BLaER1 treated with 17β-estradiol and CSF1 and Interleukin-3, amounts not matched to agents 10 nM and 100 nM (cell line): ENCODE measurements at regions not wholly inside any gene's neighbourhood (a gene's known extent, or its start where the extent isn't known, plus 50 kb on each side); places are given as distances from the start of the nearest gene placed in this dataset.

Experiments used
- H3K27ac ChIP-seq, 11 experiments: shearing (Covaris generic); formaldehyde crosslinking; 2 replicates each; pipeline ENCODE4 v1.8.1; 2022
- H3K27me3 ChIP-seq, 11 experiments: shearing (Covaris generic); formaldehyde crosslinking; 2 replicates each; pipeline ENCODE4 v1.8.1; 2022
- H3K36me3 ChIP-seq, 11 experiments: shearing (Covaris generic); formaldehyde crosslinking; 2 replicates each; pipeline ENCODE4 v1.8.1; 2022
- H3K4me1 ChIP-seq, 10 experiments: shearing (Covaris generic); formaldehyde crosslinking; 2 replicates each; pipeline ENCODE4 v1.8.1; 2022
- H3K4me2 ChIP-seq, 11 experiments: shearing (Covaris generic); formaldehyde crosslinking; 2 replicates each; pipeline ENCODE4 v1.8.1; 2022
- H3K4me3 ChIP-seq, 10 experiments: shearing (Covaris generic); formaldehyde crosslinking; 2 replicates each; pipeline ENCODE4 v1.8.1; 2022
- H3K9ac ChIP-seq, 11 experiments: shearing (Covaris generic); formaldehyde crosslinking; 2 replicates each; pipeline ENCODE4 v1.8.1; 2022
- H3K9me3 ChIP-seq, 11 experiments: shearing (Covaris generic); formaldehyde crosslinking; replicated peaks in 1 of 11; 2 replicates each; pipeline ENCODE4 v1.8.1; 2022
- H4K20me1 ChIP-seq, 11 experiments: shearing (Covaris generic); formaldehyde crosslinking; 2 replicates each; pipeline ENCODE4 v1.8.1; 2022
- Cebpa-rat ChIP-seq, 11 experiments: shearing (Covaris generic); IDR thresholded peaks; 2 replicates each; pipeline ENCODE4 v1.8.1; 2022

DNA sequence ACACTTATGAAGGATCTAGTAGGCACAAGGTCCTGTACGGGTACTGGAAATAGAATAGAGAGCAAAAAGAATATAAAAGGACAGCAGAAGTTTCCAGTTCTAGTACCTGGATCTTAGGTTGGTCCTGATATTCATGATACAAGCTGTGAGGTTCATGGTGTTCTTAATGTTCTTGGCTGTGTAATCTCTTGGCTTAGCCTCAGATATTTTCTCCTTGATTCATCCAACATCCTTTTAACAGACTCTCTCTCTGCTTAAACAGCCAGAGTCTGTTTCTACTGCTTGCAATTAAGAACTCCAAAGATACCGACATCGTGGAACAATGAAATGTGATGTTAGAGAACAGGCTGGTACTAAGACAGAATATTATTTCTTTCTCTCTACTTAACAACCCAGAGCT, 49.9 kb downstream of the CNTN3 start:
- 0 out of 22 replicates have a peak, but pooled peaks cover 0 to 7% (median 0%) of the 10 kb centered on the region in 11 experiments for H3K9me3 ChIP-seq
- no peak for TF ChIP-seq Cebpa-rat (IDR thresholded peaks at IDR 0.05)
- no peak overlapping the region for H3K9ac ChIP-seq
- no peaks in the 10 kb centered on the region for H3K4me1 ChIP-seq
- H3K27ac ChIP-seq, result no peak overlapping the region
- H3K4me2 ChIP-seq, result no peak overlapping the region
- no peaks in the 10 kb centered on the region for H3K36me3 ChIP-seq
- H3K4me3 ChIP-seq, result no peak overlapping the region
- no peaks in the 10 kb centered on the region for H4K20me1 ChIP-seq
- H3K27me3 ChIP-seq, result no peaks in the 10 kb centered on the region

DNA sequence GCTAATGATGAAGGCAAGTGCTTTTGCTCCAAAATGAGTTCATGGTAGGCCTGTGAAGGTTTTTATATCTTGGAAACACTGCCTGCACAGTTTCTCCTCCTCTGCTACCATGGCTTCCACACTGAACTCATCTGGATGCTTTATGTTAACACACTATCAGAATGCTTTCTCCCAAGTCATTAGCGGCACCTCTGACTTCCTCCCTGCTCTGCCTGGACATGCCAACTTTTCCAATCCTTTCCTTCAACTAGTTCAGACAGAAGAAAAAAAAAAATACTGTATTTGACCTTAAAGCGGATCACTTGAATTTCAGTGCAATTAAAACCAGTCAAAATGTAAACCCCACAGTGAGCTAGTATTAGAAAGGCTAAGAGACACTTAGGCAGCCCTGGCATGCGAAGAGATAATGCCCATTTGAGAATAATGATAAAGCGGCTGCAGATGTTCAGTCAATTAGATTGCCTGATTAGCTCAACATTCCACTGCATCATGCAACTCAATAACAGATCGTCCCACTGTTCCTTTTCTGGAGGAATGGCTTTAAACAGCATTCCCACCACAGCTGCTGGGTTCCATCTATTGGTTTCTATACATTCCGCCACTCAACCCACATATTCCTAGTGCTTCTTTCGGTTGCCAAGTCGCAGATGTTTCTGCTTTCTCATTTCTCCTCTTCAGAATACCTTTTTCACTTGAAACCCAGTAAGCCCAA, 51.7 kb downstream of the CNTN3 start:
- H3K27me3 ChIP-seq, result no peaks in the 10 kb centered on the region
- H3K9me3 ChIP-seq, result 0 out of 22 replicates have a peak, but pooled peaks cover 0 to 7% (median 0%) of the 10 kb centered on the region in 11 experiments
- H3K4me3 ChIP-seq, result no peak overlapping the region
- H3K9ac ChIP-seq, result no peak overlapping the region
- H3K4me2 ChIP-seq, result no peak overlapping the region
- no peak for TF ChIP-seq Cebpa-rat (IDR thresholded peaks at IDR 0.05)
- no peaks in the 10 kb centered on the region for H3K4me1 ChIP-seq
- H3K36me3 ChIP-seq, result no peaks in the 10 kb centered on the region
- H4K20me1 ChIP-seq, result no peaks in the 10 kb centered on the region
- H3K27ac ChIP-seq, result no peak overlapping the region

DNA sequence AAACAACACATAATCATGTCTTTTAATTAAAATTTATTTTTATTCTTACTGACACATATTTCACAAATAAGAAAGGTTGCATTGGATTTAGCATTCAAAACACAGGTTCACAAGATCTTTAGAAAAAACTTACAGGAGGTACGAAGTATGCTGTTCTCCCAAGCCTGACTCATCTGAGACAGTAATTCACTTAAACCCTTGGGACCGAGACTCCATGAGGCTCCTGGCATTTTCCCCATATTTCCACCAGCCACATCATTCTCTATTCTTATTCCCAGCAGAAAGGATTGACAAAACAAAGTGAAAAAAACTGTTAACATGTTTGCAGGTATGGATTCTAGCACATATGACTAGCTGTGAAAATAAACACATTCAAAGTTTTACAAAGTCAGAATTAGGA, 52.6 kb downstream of the CNTN3 start:
- H3K27me3 ChIP-seq, result no peaks in the 10 kb centered on the region
- H3K4me1 ChIP-seq, result no peaks in the 10 kb centered on the region
- TF ChIP-seq Cebpa-rat (IDR thresholded peaks at IDR 0.05), result no peak
- H3K27ac ChIP-seq, result no peak overlapping the region
- no peaks in the 10 kb centered on the region for H4K20me1 ChIP-seq
- no peak overlapping the region for H3K4me2 ChIP-seq
- no peak overlapping the region for H3K4me3 ChIP-seq
- H3K36me3 ChIP-seq, result no peaks in the 10 kb centered on the region
- 0 out of 22 replicates have a peak, but pooled peaks cover 0 to 7% (median 0%) of the 10 kb centered on the region in 11 experiments for H3K9me3 ChIP-seq
- H3K9ac ChIP-seq, result no peak overlapping the region

DNA sequence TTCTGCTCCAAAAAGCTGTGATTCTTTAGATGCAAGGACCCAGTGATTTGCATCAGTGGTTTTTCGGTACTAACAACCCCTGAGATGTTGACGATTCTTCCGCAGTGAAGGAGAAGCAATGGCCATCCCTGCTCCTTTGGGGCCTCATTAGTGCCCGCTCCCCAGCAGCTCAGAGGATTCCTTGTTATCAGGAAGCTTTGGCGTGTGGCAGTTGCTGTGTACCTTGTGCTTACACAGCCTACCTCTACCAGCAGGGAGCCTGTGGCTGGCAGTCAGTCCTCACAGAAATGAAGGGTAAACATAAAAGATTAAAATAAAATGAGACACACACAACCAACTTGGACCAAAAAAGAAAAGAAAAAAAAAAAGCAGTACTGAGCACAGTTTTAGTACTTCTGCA, 55.2 kb downstream of the CNTN3 start:
- Histone ChIP-seq H4K20me1 (no peaks in the 10 kb centered on the region), H3K4me1 (no peaks in the 10 kb centered on the region), H3K36me3 (no peaks in the 10 kb centered on the region)

DNA sequence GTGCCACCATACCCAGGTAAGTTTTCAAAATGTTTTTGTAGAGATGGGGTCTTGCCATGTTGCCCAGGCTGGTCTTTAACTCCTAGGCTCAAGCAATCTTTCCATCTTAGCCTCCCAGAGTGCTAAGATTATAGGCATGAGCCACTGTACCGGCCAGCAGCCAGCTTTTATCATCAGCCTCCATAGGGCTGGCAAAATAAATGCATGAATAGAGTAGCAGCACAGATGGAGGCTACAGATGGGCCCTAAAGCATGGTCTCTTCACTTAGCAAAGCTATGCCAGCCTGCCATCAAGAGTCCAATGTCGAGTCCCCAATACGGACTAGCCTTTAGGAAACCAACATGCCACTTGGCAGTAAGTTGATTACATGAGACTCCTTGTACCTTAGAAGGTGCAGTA, 63.8 kb downstream of the CNTN3 start:
- H3K4me1 ChIP-seq, result no peaks in the 10 kb centered on the region
- H3K27ac ChIP-seq, result no peak overlapping the region
- no peaks in the 10 kb centered on the region; a peak in 1 of 22 replicates for H3K9me3 ChIP-seq
- H3K36me3 ChIP-seq, result no peaks in the 10 kb centered on the region
- TF ChIP-seq Cebpa-rat (IDR thresholded peaks at IDR 0.05), result no peak
- H3K9ac ChIP-seq, result no peak overlapping the region
- H3K4me3 ChIP-seq, result no peak overlapping the region
- no peaks in the 10 kb centered on the region for H4K20me1 ChIP-seq
- H3K4me2 ChIP-seq, result no peak overlapping the region
- no peaks in the 10 kb centered on the region for H3K27me3 ChIP-seq

More for the DNA sequence above, 55.2 kb downstream of the CNTN3 start:
- Histone ChIP-seq H3K9me3 (no peaks in the 10 kb centered on the region; a peak in 1 of 22 replicates), H3K9ac (no peak overlapping the region), H3K4me2 (no peak overlapping the region), H3K27me3 (no peaks in the 10 kb centered on the region), H3K4me3 (no peak overlapping the region), H3K27ac (no peak overlapping the region)
- no peak for TF ChIP-seq Cebpa-rat (IDR thresholded peaks at IDR 0.05)

DNA sequence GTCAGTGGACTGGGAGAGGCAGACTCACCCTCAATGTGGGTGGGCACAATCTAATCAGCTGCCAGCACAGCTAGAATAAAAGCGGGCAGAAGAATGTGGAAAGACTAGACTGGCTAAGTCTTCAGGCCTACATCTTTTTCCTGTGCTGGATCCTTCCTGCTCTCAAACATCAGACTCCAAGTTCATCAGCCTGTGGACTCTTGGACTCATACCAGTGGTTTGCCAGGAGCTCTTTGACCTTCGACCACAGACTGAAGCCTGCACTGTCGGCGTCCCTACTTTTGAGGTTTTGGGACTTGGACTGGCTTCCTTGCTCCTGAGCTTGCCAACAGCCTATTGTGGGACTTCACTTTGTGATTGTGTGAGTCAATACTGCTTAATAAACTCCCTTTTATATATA, 68.0 kb downstream of the CNTN3 start:
- Histone ChIP-seq H3K4me2 (no peak overlapping the region), H3K9me3 (no peaks in the 10 kb centered on the region), H3K36me3 (no peaks in the 10 kb centered on the region), H3K4me3 (no peak overlapping the region), H3K27ac (no peak overlapping the region), H4K20me1 (no peaks in the 10 kb centered on the region), H3K27me3 (no peaks in the 10 kb centered on the region), H3K4me1 (no peaks in the 10 kb centered on the region), H3K9ac (no peak overlapping the region)
- no peak for TF ChIP-seq Cebpa-rat (IDR thresholded peaks at IDR 0.05)

DNA sequence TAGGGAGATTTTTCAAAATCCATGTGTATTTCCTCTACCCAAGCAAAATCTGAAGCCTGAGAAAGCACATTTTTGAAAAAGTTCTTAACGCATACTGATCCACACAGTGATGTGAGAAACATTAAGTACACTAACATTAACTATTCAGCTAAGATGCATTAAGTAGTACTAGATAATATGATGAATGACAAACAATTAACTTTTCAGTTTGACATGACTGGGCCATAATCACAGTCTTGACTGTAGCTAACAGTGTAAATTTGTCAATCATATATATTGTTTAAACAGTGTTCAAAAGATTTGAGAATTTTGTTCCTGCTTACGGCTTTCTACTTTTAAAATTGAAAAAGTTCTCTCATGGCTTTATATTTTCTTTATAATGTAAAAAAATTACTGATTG, 72.0 kb downstream of the CNTN3 start:
- Histone ChIP-seq H3K36me3 (no peaks in the 10 kb centered on the region), H4K20me1 (no peaks in the 10 kb centered on the region), H3K4me1 (no peaks in the 10 kb centered on the region), H3K27me3 (no peaks in the 10 kb centered on the region), H3K4me3 (no peak overlapping the region), H3K9me3 (no peaks in the 10 kb centered on the region), H3K27ac (no peak overlapping the region), H3K4me2 (no peak overlapping the region), H3K9ac (no peak overlapping the region)
- no peak for TF ChIP-seq Cebpa-rat (IDR thresholded peaks at IDR 0.05)

DNA sequence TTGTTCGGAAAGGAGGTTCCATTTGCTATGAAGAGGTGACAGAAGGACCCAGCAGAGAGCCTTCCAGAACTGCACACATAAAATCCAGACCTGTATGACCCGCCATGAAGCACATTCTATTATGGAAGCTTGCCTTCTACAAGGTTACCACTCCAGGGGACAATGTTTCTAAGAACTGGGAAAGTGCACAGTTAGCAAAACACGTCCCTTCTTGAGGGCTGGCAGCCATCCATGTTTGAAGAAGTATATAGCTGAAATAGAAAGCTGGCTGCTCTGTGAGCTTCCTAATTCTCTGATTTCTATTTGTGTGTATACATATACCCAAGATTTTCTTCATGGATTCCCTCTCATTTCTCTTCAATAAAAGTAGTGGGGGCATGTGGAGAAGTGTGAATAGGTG, 74.6 kb downstream of the CNTN3 start:
- Histone ChIP-seq H3K4me3 (no peak overlapping the region), H3K36me3 (no peaks in the 10 kb centered on the region), H3K9me3 (no peaks in the 10 kb centered on the region), H3K4me1 (no peaks in the 10 kb centered on the region), H3K27ac (no peak overlapping the region), H3K9ac (no peak overlapping the region), H3K27me3 (no peaks in the 10 kb centered on the region), H3K4me2 (no peak overlapping the region), H4K20me1 (no peaks in the 10 kb centered on the region)
- TF ChIP-seq Cebpa-rat (IDR thresholded peaks at IDR 0.05), result no peak

DNA sequence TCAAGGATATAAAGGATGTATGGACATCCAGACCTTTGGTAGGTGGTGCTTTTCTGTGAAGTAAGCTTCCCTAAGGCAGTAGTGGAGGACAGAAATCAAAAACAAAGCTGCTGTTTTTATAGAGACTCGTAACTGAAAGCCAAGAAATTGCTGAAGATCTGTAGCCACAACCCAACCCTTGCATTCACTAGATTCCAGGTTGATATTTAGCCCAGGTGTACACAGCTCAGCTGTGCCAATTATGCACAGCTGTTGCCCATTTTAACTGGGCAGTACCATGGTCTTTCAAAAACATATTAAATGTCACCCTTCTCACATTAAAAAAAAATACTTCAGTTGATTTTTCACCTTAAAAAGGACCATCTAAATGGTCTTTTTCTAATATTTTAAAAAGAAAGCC, 75.8 kb downstream of the CNTN3 start:
- Histone ChIP-seq H3K9ac (no peak overlapping the region), H3K4me1 (no peaks in the 10 kb centered on the region), H3K27me3 (no peaks in the 10 kb centered on the region), H4K20me1 (no peaks in the 10 kb centered on the region), H3K36me3 (no peaks in the 10 kb centered on the region), H3K4me3 (no peak overlapping the region), H3K9me3 (no peaks in the 10 kb centered on the region), H3K4me2 (no peak overlapping the region), H3K27ac (no peak overlapping the region)
- no peak for TF ChIP-seq Cebpa-rat (IDR thresholded peaks at IDR 0.05)

DNA sequence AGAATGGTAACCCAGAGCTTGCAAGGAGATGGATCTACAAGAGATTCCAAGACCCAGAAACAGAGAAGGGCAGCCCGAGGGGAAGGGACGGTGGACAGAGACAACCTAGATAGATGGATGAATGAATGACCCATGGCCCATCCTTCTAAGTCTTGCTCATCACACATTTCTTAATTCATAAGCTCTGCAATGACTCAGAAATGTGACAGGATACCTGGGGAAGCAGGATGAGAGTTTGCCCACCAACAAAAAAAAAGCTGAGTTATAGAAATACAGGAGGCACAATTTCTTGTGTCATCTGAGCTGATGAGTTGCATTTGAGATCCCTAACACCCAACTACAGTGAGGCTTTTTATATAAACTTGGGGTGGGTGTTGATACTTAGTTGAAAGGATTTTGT, 76.6 kb downstream of the CNTN3 start:
- no peak overlapping the region for H3K9ac ChIP-seq

More for the DNA sequence above, 76.6 kb downstream of the CNTN3 start:
- Histone ChIP-seq H3K4me3 (no peak overlapping the region), H3K4me1 (no peaks in the 10 kb centered on the region), H3K9me3 (no peaks in the 10 kb centered on the region), H3K36me3 (no peaks in the 10 kb centered on the region), H3K27me3 (no peaks in the 10 kb centered on the region), H3K27ac (no peak overlapping the region), H4K20me1 (no peaks in the 10 kb centered on the region), H3K4me2 (no peak overlapping the region)
- no peak for TF ChIP-seq Cebpa-rat (IDR thresholded peaks at IDR 0.05)
